Neural crest cell (in vitro differentiated cells): ENCODE measurements at regions not wholly inside any gene's neighbourhood (a gene's known extent, or its start where the extent isn't known, plus 50 kb on each side); places are given as distances from the start of the nearest gene placed in this dataset.
"Not testable (repeated sequence)": the region's sequence is repeated elsewhere in the genome, so short reads cannot be mapped to it uniquely, and the experiment has no call there.

Experiments
- DNase-seq: peaks from one replicate; pipeline ENCODE4 v3.0.0; 2021; ENCODE audit warnings: low read depth, mixed read lengths, low spot score
- H3K27ac Mint-ChIP-seq: one replicate; pipeline ENCODE4 v1.8.0; 2021; ENCODE audit warnings: mild to moderate bottlenecking, mixed read lengths; ENCODE audit not compliant: unreplicated experiment
- H3K27me3 Mint-ChIP-seq: 2 replicates; pipeline ENCODE4 v1.8.0; 2021; ENCODE audit warnings: low read depth, mild to moderate bottlenecking, mixed read lengths
- H3K36me3 Mint-ChIP-seq: 2 replicates; pipeline ENCODE4 v1.8.0; 2021; ENCODE audit warnings: low read depth, mild to moderate bottlenecking, mixed read lengths
- H3K4me1 Mint-ChIP-seq: 2 replicates; pipeline ENCODE4 v1.8.0; 2021; ENCODE audit warnings: mixed read lengths
- H3K4me3 Mint-ChIP-seq: one replicate; pipeline ENCODE4 v1.8.0; 2021; ENCODE audit warnings: mild to moderate bottlenecking, mixed read lengths
- H3K9me3 Mint-ChIP-seq: 2 replicates; pipeline ENCODE4 v1.8.0; 2021; ENCODE audit warnings: mixed read lengths
- CTCF ChIP-seq: fragments of 200-600 bp; sonication (generic); conservative IDR thresholded peaks from 2 replicates; pipeline ENCODE4 v1.5.0; 2021; ENCODE audit warnings: antibody characterized with exemption, mild to moderate bottlenecking

GRCh38 chr13:31605076-31605860 is 134.1 kb upstream of the RXFP2 start:
- TF ChIP-seq CTCF, result no peak
- Mint-ChIP-seq H3K27me3 (no peaks in the 10 kb centered on the region), H3K36me3 (no peaks in the 10 kb centered on the region), H3K4me3 (no peak overlapping the region), H3K27ac (no peak overlapping the region), H3K4me1 (peaks cover 14% of the 10 kb centered on the region), H3K9me3 (peaks cover 12% of the 10 kb centered on the region)
- DNase-seq, result no peak

DNA sequence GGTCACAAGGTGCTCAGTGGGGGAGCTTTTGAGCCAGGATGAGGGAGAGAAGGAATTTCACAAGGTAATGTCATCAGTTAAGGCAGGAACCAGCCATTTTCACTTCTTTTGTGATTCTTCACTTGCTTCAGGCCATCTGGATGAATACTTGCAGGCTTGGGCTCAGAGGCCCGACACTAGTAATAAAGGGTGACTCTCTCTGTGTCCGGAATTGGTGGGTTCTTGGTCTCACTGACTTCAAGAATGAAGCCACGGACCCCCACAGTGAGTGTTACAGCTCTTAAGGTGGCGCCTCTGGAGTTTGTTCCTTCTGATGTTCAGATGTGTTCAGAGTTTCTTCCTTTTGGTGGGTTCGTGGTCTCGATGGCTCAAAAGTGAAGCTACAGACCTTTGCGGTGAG is 131.8 kb upstream of the RXFP2 start:
- DNase-seq, H3K9me3 Mint-ChIP-seq, H3K4me3 Mint-ChIP-seq, H3K27ac Mint-ChIP-seq, H3K36me3 Mint-ChIP-seq, H3K27me3 Mint-ChIP-seq: not testable (repeated sequence)
- H3K4me1 Mint-ChIP-seq, result peaks cover 14% of the 10 kb centered on the region

- not testable (repeated sequence) for H3K36me3 Mint-ChIP-seq, H3K27ac Mint-ChIP-seq, H3K27me3 Mint-ChIP-seq, H3K4me3 Mint-ChIP-seq, DNase-seq
- H3K9me3 Mint-ChIP-seq, result peaks cover 12% of the 10 kb centered on the region
- H3K4me1 Mint-ChIP-seq, result peaks cover 14% of the 10 kb centered on the region
Measured at GRCh38 chr13:31608780-31609179, 130.5 kb upstream of the RXFP2 start.

- TF ChIP-seq CTCF, result no peak
- Mint-ChIP-seq H3K4me1 (peaks cover 9% of the 10 kb centered on the region), H3K9me3 (peaks cover 13% of the 10 kb centered on the region), H3K27me3 (no peaks in the 10 kb centered on the region), H3K27ac (peak overlapping the region; percentile 75), H3K36me3 (no peaks in the 10 kb centered on the region), H3K4me3 (no peak overlapping the region)
- no peak for DNase-seq
Measured at GRCh38 chr13:31610270-31610998, 128.9 kb upstream of the RXFP2 start.

- Mint-ChIP-seq H3K4me1 (peaks cover 9% of the 10 kb centered on the region), H3K27me3 (no peaks in the 10 kb centered on the region), H3K9me3 (peaks cover 13% of the 10 kb centered on the region), H3K27ac (no peak overlapping the region), H3K36me3 (no peaks in the 10 kb centered on the region), H3K4me3 (no peak overlapping the region)
- TF ChIP-seq CTCF, result no peak
- DNase-seq, result no peak
Measured at GRCh38 chr13:31611214-31611613, 128.1 kb upstream of the RXFP2 start.

GRCh38 chr13:31614073-31614472 is 125.3 kb upstream of the RXFP2 start:
- no peak overlapping the region for H3K27ac Mint-ChIP-seq
- no peak for TF ChIP-seq CTCF
- H3K36me3 Mint-ChIP-seq, result no peaks in the 10 kb centered on the region
- H3K27me3 Mint-ChIP-seq, result no peaks in the 10 kb centered on the region
- H3K9me3 Mint-ChIP-seq, result peaks cover 9% of the 10 kb centered on the region
- no peak overlapping the region for H3K4me3 Mint-ChIP-seq
- H3K4me1 Mint-ChIP-seq, result no peaks in the 10 kb centered on the region
- no peak for DNase-seq
